WI38 (cell line): ENCODE measurements at regions not wholly inside any gene's neighbourhood (a gene's known extent, or its start where the extent isn't known, plus 50 kb on each side); places are given as distances from the start of the nearest gene placed in this dataset.

Experiments
- H3K4me3 ChIP-seq: 2 replicates; pipeline ENCODE4 v1.5.1; 2011; ENCODE audit warnings: low read depth, mild to moderate bottlenecking, control low read depth, low read length
- CTCF ChIP-seq: IDR thresholded peaks from 2 replicates; pipeline ENCODE4 v1.5.1; 2012; ENCODE audit warnings: low read depth, mild to moderate bottlenecking, control low read depth, low read length

DNA sequence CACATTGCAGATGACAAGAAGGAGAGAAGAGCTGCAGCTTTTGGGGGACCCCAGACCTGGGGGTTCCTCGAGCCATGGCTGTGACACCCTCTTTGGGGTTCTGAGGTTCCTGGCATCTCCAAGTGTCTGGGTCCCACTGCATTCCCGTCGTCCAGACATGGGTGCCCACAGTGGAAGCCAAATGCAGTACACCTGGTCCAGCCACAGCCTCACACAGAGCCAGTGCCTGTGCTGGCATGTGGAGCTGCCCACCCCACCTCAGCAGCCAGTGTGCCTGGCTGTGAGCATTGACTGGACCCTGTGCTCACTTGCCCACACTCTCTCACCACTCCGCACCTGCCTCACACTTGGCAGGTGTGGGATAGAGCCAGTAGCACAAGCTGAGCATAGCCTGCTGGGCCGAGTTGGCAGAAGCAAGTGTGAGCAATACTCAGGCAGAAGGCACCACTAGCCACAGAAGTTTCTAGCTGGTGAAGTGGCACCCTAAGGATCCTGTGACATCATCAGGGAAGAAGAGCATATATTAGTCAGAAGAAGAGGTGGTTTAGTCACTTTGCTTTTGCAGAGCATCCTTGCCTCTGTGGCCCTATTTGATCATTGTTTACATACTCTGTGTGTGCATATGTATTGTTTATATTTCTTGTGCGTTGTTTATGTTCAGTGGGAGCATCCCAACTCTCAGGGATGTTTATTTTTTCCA, 65.0 kb upstream of the MAGEB2 start:
- TF ChIP-seq CTCF: no peak
- H3K4me3 ChIP-seq: no peak overlapping the region

GRCh38 chrX:30151964-30152363, 63.4 kb upstream of the MAGEB2 start:
- H3K4me3 ChIP-seq: no peak overlapping the region
- no peak for TF ChIP-seq CTCF

- H3K4me3 ChIP-seq: no peak overlapping the region
- no peak for TF ChIP-seq CTCF
Observed at GRCh38 chrX:30153175-30153880, 62.0 kb upstream of the MAGEB2 start.

DNA sequence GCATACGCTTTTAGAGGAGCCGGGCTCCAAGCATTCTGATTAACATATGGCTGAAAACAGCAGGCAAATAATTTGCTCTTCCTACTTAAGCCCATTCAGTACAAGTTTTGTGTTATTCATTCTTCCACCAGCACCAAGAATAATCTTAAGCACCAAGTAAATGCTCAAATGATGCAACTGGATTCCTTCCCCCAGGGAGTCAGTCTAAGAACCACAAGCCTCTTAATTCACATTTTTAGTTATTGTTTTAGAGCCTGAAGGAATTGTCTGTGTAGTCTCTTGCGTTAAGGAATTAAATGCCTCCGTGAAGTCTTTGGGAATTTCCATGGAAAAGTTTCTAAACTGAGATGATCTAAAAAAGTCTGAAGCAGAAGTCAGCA, 61.5 kb upstream of the MAGEB2 start:
- TF ChIP-seq CTCF: no peak
- no peak overlapping the region for H3K4me3 ChIP-seq

- no peak for TF ChIP-seq CTCF
- H3K4me3 ChIP-seq: no peak overlapping the region
Observed at GRCh38 chrX:30156009-30156408, 59.4 kb upstream of the MAGEB2 start.

GRCh38 chrX:30156880-30157560, 58.3 kb upstream of the MAGEB2 start:
- TF ChIP-seq CTCF: no peak
- no peak overlapping the region for H3K4me3 ChIP-seq

- TF ChIP-seq CTCF: no peak
- H3K4me3 ChIP-seq: no peak overlapping the region
Observed at GRCh38 chrX:30161043-30161442, 54.3 kb upstream of the MAGEB2 start.
